H9 (cell line): ENCODE measurements at regions not wholly inside any gene's neighbourhood (a gene's known extent, or its start where the extent isn't known, plus 50 kb on each side); places are given as distances from the start of the nearest gene placed in this dataset.

Experiments
- DNase-seq: peaks from one replicate; pipeline ENCODE4 v3.0.0-alpha.2; 2017
- H2AFZ ChIP-seq: one replicate; pipeline ENCODE4 v1.6.1; 2013; ENCODE audit warnings: mild to moderate bottlenecking, low read length, control low read depth, moderate library complexity
- H2AK5ac ChIP-seq: 2 replicates; pipeline ENCODE4 v1.6.1; 2013; ENCODE audit warnings: low read length, control low read depth, mixed read lengths; ENCODE audit not compliant: insufficient read length
- H2BK120ac ChIP-seq: one replicate; pipeline ENCODE4 v1.6.1; 2013; ENCODE audit warnings: low read depth, mild to moderate bottlenecking, low read length, control low read depth, inconsistent platforms; ENCODE audit not compliant: poor library complexity, severe bottlenecking
- H2BK12ac ChIP-seq: 2 replicates; pipeline ENCODE4 v1.6.1; 2013; ENCODE audit warnings: low read length, control low read depth, mixed read lengths, low read depth; ENCODE audit not compliant: insufficient read length
- H2BK15ac ChIP-seq: 2 replicates; pipeline ENCODE4 v1.6.1; 2013; ENCODE audit warnings: low read depth, low read length, control low read depth
- H2BK20ac ChIP-seq: one replicate; pipeline ENCODE4 v1.6.1; 2013; ENCODE audit warnings: low read depth, mild to moderate bottlenecking, low read length, control low read depth, inconsistent platforms; ENCODE audit not compliant: poor library complexity, severe bottlenecking
- H2BK5ac ChIP-seq: 2 replicates; pipeline ENCODE4 v1.6.1; 2013; ENCODE audit warnings: low read length, control low read depth, mixed read lengths; ENCODE audit not compliant: insufficient read length
- H3K14ac ChIP-seq: 2 replicates; pipeline ENCODE4 v1.6.1; 2013; ENCODE audit warnings: low read length, control low read depth; ENCODE audit not compliant: insufficient read depth
- H3K18ac ChIP-seq: 2 replicates; pipeline ENCODE4 v1.6.1; 2013; ENCODE audit warnings: low read depth, mild to moderate bottlenecking, mixed read lengths, low read length, control low read depth; ENCODE audit not compliant: insufficient read length
- H3K23ac ChIP-seq: 2 replicates; pipeline ENCODE4 v1.6.1; 2013; ENCODE audit warnings: low read length, control low read depth, mixed read lengths, low read depth; ENCODE audit not compliant: insufficient read length
- H3K23me2 ChIP-seq: 2 replicates; pipeline ENCODE4 v1.6.1; 2013; ENCODE audit warnings: low read depth, mild to moderate bottlenecking, mixed read lengths, low read length, control low read depth; ENCODE audit not compliant: insufficient read length, poor library complexity, severe bottlenecking
- H3K27ac ChIP-seq: 2 replicates; pipeline ENCODE4 v1.5.1; 2013; ENCODE audit warnings: low read length, control low read depth, mixed read lengths, low read depth; ENCODE audit not compliant: insufficient read length
- H3K27me3 ChIP-seq: 2 replicates; pipeline ENCODE4 v1.6.1; 2013; ENCODE audit warnings: low read length, control low read depth, inconsistent platforms; ENCODE audit not compliant: insufficient read depth
- H3K4ac ChIP-seq: 2 replicates; pipeline ENCODE4 v1.6.1; 2013; ENCODE audit warnings: low read depth, mild to moderate bottlenecking, control low read depth, inconsistent platforms, low read length, moderate library complexity
- H3K4me1 ChIP-seq: 2 replicates; pipeline ENCODE4 v1.6.1; 2013; ENCODE audit warnings: low read length, control low read depth, inconsistent platforms; ENCODE audit not compliant: insufficient read depth
- H3K4me2 ChIP-seq: 2 replicates; pipeline ENCODE4 v1.6.1; 2013; ENCODE audit warnings: low read length, control low read depth, mixed read lengths; ENCODE audit not compliant: insufficient read length, insufficient read depth
- H3K56ac ChIP-seq: 2 replicates; pipeline ENCODE4 v1.6.1; 2013; ENCODE audit warnings: low read depth, mild to moderate bottlenecking, mixed read lengths, low read length, control low read depth; ENCODE audit not compliant: insufficient read length
- H3K79me1 ChIP-seq: 2 replicates; pipeline ENCODE4 v1.6.1; 2013; ENCODE audit warnings: low read depth, mild to moderate bottlenecking, moderate library complexity, low read length, control low read depth, inconsistent platforms; ENCODE audit not compliant: insufficient read depth, poor library complexity, severe bottlenecking
- H3K79me2 ChIP-seq: 2 replicates; pipeline ENCODE4 v1.6.1; 2013; ENCODE audit warnings: low read length, control low read depth, inconsistent platforms; ENCODE audit not compliant: insufficient read depth
- H3K9ac ChIP-seq: 2 replicates; pipeline ENCODE4 v1.6.1; 2013; ENCODE audit warnings: low read length, control low read depth, mixed read lengths; ENCODE audit not compliant: insufficient read length; ENCODE audit errors: extremely low read depth
- H3K9me3 ChIP-seq: one replicate; pipeline ENCODE4 v1.6.1; 2013; ENCODE audit warnings: low read depth, low read length, inconsistent platforms; ENCODE audit not compliant: control insufficient read depth
- H3T11ph ChIP-seq: one replicate; pipeline ENCODE4 v1.6.1; 2013; ENCODE audit warnings: mild to moderate bottlenecking, low read length, control low read depth, inconsistent platforms
- H4K20me1 ChIP-seq: one replicate; pipeline ENCODE4 v1.6.1; 2013; ENCODE audit not compliant: control insufficient read depth, insufficient read length, insufficient read depth
- H4K5ac ChIP-seq: 2 replicates; pipeline ENCODE4 v1.6.1; 2013; ENCODE audit warnings: low read depth, mild to moderate bottlenecking, mixed read lengths, low read length, control low read depth; ENCODE audit not compliant: insufficient read length
- H4K8ac ChIP-seq: replicated peaks from 2 replicates; pipeline ENCODE4 v1.6.1; 2013; ENCODE audit warnings: low read length, control low read depth, mixed read lengths, low read depth; ENCODE audit not compliant: insufficient read length
- H4K91ac ChIP-seq: 2 replicates; pipeline ENCODE4 v1.6.1; 2013; ENCODE audit warnings: low read depth, mild to moderate bottlenecking, moderate library complexity, mixed read lengths, low read length, control low read depth; ENCODE audit not compliant: insufficient read length
- H3K27ac Mint-ChIP-seq, 3 experiments: 2 replicates in 2 of 3; 3 replicates in 1 of 3; pipeline ENCODE4 v1.8.0; 2020 to 2021; ENCODE audit warnings: mixed read lengths in 3 of 3, mild to moderate bottlenecking in 1 of 3, moderate library complexity in 1 of 3
- H3K27me3 Mint-ChIP-seq: 2 replicates; pipeline ENCODE4 v1.8.0; 2021; ENCODE audit warnings: low read depth, mild to moderate bottlenecking, moderate library complexity, mixed read lengths
- H3K36me3 Mint-ChIP-seq, 3 experiments: 2 replicates in 2 of 3; 3 replicates in 1 of 3; pipeline ENCODE4 v1.8.0; 2020 to 2021; ENCODE audit warnings: low read depth in 3 of 3, mixed read lengths in 3 of 3; ENCODE audit not compliant: insufficient read depth in 1 of 3
- H3K4me1 Mint-ChIP-seq, 2 experiments: 2 replicates each; pipeline ENCODE4 v1.8.0; 2020; ENCODE audit warnings: mixed read lengths in 2 of 2
- H3K4me3 Mint-ChIP-seq, 2 experiments: 2 replicates in 1 of 2; 3 replicates in 1 of 2; pipeline ENCODE4 v1.8.0; 2020 to 2021; ENCODE audit warnings: mild to moderate bottlenecking in 2 of 2, mixed read lengths in 2 of 2, moderate library complexity in 1 of 2
- H3K9me3 Mint-ChIP-seq, 2 experiments: 2 replicates in 1 of 2; 3 replicates in 1 of 2; pipeline ENCODE4 v1.8.0; 2020; ENCODE audit warnings: mild to moderate bottlenecking in 2 of 2, mixed read lengths in 2 of 2, moderate library complexity in 1 of 2
- WGBS: extraction: QIAGEN DNeasy Blood & Tissue Kit; methylation state at CpG from one replicate; pipeline ENCODE4 v1.1.7; 2013; ENCODE audit warnings: missing lambda C conversion rate, low lambda C conversion rate, mixed read lengths; ENCODE audit not compliant: insufficient read length; ENCODE audit errors: extremely low coverage; 5-methylcytosine and 5-hydroxymethylcytosine counted together
- TF ChIP-seq, protein P1 (sequence below): fragments of 200-600 bp; sonication (generic); conservative IDR thresholded peaks from 3 replicates; pipeline ENCODE4 v1.8.0; 2021; ENCODE audit warnings: antibody characterized with exemption, mild to moderate bottlenecking

DNA sequence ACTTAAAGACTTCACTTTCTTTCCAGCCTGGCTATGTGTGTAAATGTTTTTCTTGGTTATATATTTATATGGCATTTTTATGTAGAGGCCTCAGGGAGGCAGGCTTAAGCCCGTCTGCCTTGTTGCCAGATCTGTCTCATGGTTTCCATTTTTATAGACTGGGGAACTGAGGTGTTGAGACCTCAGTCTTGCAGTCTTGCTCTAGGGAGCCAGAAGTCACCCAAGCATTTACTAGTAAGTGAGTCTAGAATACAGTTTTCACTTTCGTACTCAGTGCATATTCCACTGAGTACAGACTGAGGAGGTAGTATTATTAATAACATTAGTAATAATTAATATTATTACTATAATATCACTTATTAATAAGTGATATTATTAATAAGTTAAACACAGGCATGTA is 161.4 kb downstream of the UCK2 start:
- Histone ChIP-seq H4K20me1 (no peaks in the 10 kb centered on the region), H3T11ph (no peak overlapping the region), H3K4me2 (no peak overlapping the region), H3K4me1 (no peaks in the 10 kb centered on the region), H3K9ac (no peak overlapping the region), H2AK5ac (no peak overlapping the region), H3K27me3 (no peaks in the 10 kb centered on the region), H3K79me2 (no peaks in the 10 kb centered on the region), H4K5ac (no peak overlapping the region), H3K9me3 (no peaks in the 10 kb centered on the region), H3K56ac (no peak overlapping the region), H3K4ac (no peak overlapping the region), H2AFZ (no peak overlapping the region), H3K23me2 (no peaks in the 10 kb centered on the region), H3K18ac (no peak overlapping the region), H2BK15ac (no peak overlapping the region), H3K23ac (no peak overlapping the region), H2BK5ac (no peak overlapping the region), H2BK12ac (no peak overlapping the region), H2BK120ac (no peak overlapping the region), H3K79me1 (no peaks in the 10 kb centered on the region), H4K8ac (no peak overlapping the region), H4K91ac (no peak overlapping the region), H3K14ac (no peak overlapping the region), H3K27ac (no peak overlapping the region), H2BK20ac (no peak overlapping the region)
- Mint-ChIP-seq H3K27ac (no peak overlapping the region), H3K9me3 (no peaks in the 10 kb centered on the region; a peak in 1 of 5 replicates), H3K36me3 (no peaks in the 10 kb centered on the region), H3K27me3 (no peaks in the 10 kb centered on the region; the same call in 1 of the 2 replicates), H3K4me3 (no peak overlapping the region), H3K4me1 (no peaks in the 10 kb centered on the region)
- TF ChIP-seq, protein P1, sequence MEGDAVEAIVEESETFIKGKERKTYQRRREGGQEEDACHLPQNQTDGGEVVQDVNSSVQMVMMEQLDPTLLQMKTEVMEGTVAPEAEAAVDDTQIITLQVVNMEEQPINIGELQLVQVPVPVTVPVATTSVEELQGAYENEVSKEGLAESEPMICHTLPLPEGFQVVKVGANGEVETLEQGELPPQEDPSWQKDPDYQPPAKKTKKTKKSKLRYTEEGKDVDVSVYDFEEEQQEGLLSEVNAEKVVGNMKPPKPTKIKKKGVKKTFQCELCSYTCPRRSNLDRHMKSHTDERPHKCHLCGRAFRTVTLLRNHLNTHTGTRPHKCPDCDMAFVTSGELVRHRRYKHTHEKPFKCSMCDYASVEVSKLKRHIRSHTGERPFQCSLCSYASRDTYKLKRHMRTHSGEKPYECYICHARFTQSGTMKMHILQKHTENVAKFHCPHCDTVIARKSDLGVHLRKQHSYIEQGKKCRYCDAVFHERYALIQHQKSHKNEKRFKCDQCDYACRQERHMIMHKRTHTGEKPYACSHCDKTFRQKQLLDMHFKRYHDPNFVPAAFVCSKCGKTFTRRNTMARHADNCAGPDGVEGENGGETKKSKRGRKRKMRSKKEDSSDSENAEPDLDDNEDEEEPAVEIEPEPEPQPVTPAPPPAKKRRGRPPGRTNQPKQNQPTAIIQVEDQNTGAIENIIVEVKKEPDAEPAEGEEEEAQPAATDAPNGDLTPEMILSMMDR = no peak
- WGBS = no CpG with 5 or more reads among the region's 2 CpGs
- no peak for DNase-seq
